GM11168 (cell line): ENCODE measurements at regions not wholly inside any gene's neighbourhood (a gene's known extent, or its start where the extent isn't known, plus 50 kb on each side); places are given as distances from the start of the nearest gene placed in this dataset.

Source experiments
- in situ Hi-C: fragments of 300-500 bp; cut with MboI; formaldehyde crosslinking; loops from one replicate; pipeline ENCODE4 v1.12.0; 2022; ENCODE audit warnings: low sequenced_read_pairs; ENCODE audit not compliant: unreplicated experiment

GRCh38 chr4:159495515-159496236 is 392.8 kb downstream of the RAPGEF2 start:
- in situ Hi-C loops, result no loop called here

GRCh38 chr4:159496248-159496647 is 393.4 kb downstream of the RAPGEF2 start:
- in situ Hi-C loops, result no loop called here

GRCh38 chr4:159497936-159498335 is 395.1 kb downstream of the RAPGEF2 start:
- in situ Hi-C loops, result no loop called here

GRCh38 chr4:159498446-159499115 is 395.7 kb downstream of the RAPGEF2 start:
- in situ Hi-C loops, result no loop called here

- in situ Hi-C loops, result no loop called here
These were observed 398.0 kb downstream of the RAPGEF2 start for GRCh38 chr4:159500861-159501260.

GRCh38 chr4:159503236-159504008 is 400.5 kb downstream of the RAPGEF2 start:
- in situ Hi-C loops, result no loop called here

- in situ Hi-C loops, result no loop called here
These were observed 401.8 kb downstream of the RAPGEF2 start for GRCh38 chr4:159504684-159505083.

- in situ Hi-C loops, result no loop called here
These were observed 402.5 kb downstream of the RAPGEF2 start for GRCh38 chr4:159505266-159505975.

- in situ Hi-C loops, result no loop called here
These were observed 404.1 kb downstream of the RAPGEF2 start for GRCh38 chr4:159506801-159507517.

GRCh38 chr4:159508917-159509500 is 406.1 kb downstream of the RAPGEF2 start:
- in situ Hi-C loops, result no loop called here

GRCh38 chr4:159512348-159512747 is 409.5 kb downstream of the RAPGEF2 start:
- in situ Hi-C loops, result no loop called here

GRCh38 chr4:159515314-159516025 is 412.6 kb downstream of the RAPGEF2 start:
- in situ Hi-C loops, result no loop called here

GRCh38 chr4:159516556-159517140 is 413.8 kb downstream of the RAPGEF2 start:
- in situ Hi-C loops, result no loop called here

GRCh38 chr4:159520074-159520473 is 417.2 kb downstream of the RAPGEF2 start:
- in situ Hi-C loops, result no loop called here

- in situ Hi-C loops, result no loop called here
These were observed 423.3 kb downstream of the RAPGEF2 start for GRCh38 chr4:159526172-159526571.

- in situ Hi-C loops, result no loop called here
These were observed 431.8 kb downstream of the RAPGEF2 start for GRCh38 chr4:159534655-159535054.

- in situ Hi-C loops, result no loop called here
These were observed 435.7 kb downstream of the RAPGEF2 start for GRCh38 chr4:159538556-159538955.

- in situ Hi-C loops, result no loop called here
These were observed 437.2 kb downstream of the RAPGEF2 start for GRCh38 chr4:159540038-159540437.

GRCh38 chr4:159540501-159540900 is 437.6 kb downstream of the RAPGEF2 start:
- in situ Hi-C loops, result no loop called here
